ENCODE measurements at regions not wholly inside any gene's neighbourhood (a gene's known extent, or its start where the extent isn't known, plus 50 kb on each side); places are given as distances from the start of the nearest gene placed in this dataset.

- no peaks in the 10 kb centered on the region for H3K36me3 ChIP-seq
- DNase-seq, result no peak
Observed at GRCh38 chr10:10396601-10397000, 621.1 kb upstream of the CELF2 start.

DNA sequence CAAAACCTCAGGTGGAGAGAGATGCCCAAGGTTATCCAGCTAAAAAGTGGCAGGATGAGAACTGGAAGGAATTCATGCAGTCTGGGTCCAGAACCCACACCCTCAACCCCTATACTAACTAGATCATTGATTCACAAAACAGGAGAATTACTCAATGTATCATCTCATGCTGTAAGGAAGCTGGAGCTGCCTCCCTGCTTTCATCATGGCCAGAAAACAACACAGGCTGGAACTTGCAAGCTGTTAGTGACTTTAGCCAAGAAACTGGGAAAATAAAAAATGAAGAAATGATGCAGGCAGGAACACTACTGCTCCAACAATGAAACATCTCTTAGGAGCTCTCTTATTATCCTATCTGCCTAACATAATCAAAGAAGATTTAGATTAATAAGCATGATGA lies 619.8 kb upstream of the CELF2 start:
- Histone ChIP-seq H3K36me3 (no peaks in the 10 kb centered on the region), H3K4me1 (no peaks in the 10 kb centered on the region), H3K9me3 (replicated peaks) (no peaks in the 10 kb centered on the region), H3K4me3 (no peak overlapping the region), H3K27ac (no peak overlapping the region), H3K27me3 (no peaks in the 10 kb centered on the region)
- no peak for DNase-seq

More at GRCh38 chr10:10396601-10397000, 621.1 kb upstream of the CELF2 start:
- no peak overlapping the region for H3K27ac ChIP-seq
- H3K4me3 ChIP-seq, result no peak overlapping the region
- no peaks in the 10 kb centered on the region for H3K9me3 ChIP-seq (replicated peaks)
- no peaks in the 10 kb centered on the region for H3K27me3 ChIP-seq
- no peaks in the 10 kb centered on the region for H3K4me1 ChIP-seq

GRCh38 chr10:10403762-10404161 lies 613.9 kb upstream of the CELF2 start:
- no peaks in the 10 kb centered on the region for H3K27me3 ChIP-seq
- H3K9me3 ChIP-seq (replicated peaks), result no peaks in the 10 kb centered on the region
- H3K27ac ChIP-seq, result no peak overlapping the region
- H3K36me3 ChIP-seq, result no peaks in the 10 kb centered on the region
- no peaks in the 10 kb centered on the region for H3K4me1 ChIP-seq
- no peak overlapping the region for H3K4me3 ChIP-seq
- DNase-seq, result no peak

DNA sequence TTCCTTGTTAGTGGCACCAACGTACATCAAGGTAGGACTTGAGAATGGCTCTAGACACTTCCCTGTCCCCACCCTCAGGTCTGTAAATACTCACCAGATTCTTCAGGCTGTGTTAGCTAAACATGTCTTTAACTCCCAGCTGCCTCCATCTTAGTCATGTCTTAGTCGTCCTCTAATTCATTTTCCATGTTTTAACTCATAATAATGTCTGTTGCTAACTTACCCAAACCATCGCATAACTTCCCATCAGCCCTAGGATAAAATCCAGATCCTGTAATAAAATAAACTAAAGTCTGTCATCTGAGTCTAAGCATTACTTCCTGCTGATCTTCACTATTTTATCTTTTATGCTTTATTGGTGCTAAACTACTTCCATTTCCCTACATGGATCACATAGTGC lies 600.0 kb upstream of the CELF2 start:
- Histone ChIP-seq H3K27ac (no peak overlapping the region), H3K4me3 (no peak overlapping the region), H3K36me3 (no peaks in the 10 kb centered on the region), H3K27me3 (no peaks in the 10 kb centered on the region), H3K4me1 (no peaks in the 10 kb centered on the region), H3K9me3 (replicated peaks) (no peaks in the 10 kb centered on the region)
- DNase-seq, result no peak

DNA sequence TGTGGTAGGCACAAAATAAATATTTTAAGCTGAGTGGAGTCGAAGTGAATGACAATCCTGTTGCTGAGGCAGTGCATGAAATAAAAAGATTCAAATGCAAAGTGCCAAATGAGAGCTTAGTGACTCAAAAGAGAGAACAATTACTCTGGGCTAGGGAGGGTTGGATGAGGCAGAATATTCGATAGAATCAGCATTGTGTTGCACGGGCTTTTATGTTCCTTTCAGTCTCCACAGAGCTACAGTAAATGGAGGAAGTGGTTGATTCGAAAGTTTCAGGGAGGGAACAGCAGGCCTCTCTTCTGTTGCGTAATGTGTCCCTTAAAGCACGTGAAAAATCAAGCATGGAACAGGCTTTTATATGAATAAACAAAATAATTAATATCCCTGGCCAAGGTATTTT lies 599.3 kb upstream of the CELF2 start:
- Histone ChIP-seq H3K4me1 (no peaks in the 10 kb centered on the region), H3K27ac (no peak overlapping the region), H3K4me3 (no peak overlapping the region), H3K36me3 (no peaks in the 10 kb centered on the region), H3K27me3 (no peaks in the 10 kb centered on the region), H3K9me3 (replicated peaks) (no peaks in the 10 kb centered on the region)
- no peak for DNase-seq

- H3K36me3 ChIP-seq, result no peaks in the 10 kb centered on the region
- no peak for DNase-seq
- H3K27ac ChIP-seq, result no peak overlapping the region
- H3K27me3 ChIP-seq, result no peaks in the 10 kb centered on the region
- no peaks in the 10 kb centered on the region for H3K4me1 ChIP-seq
- no peak overlapping the region for H3K4me3 ChIP-seq
- H3K9me3 ChIP-seq (replicated peaks), result no peaks in the 10 kb centered on the region
Observed at GRCh38 chr10:10421071-10421470, 596.6 kb upstream of the CELF2 start.

- H3K36me3 ChIP-seq, result no peaks in the 10 kb centered on the region
- peak in 1 of 2 experiments; percentile 1 for DNase-seq
- peaks cover 8% of the 10 kb centered on the region for H3K4me1 ChIP-seq
- no peaks in the 10 kb centered on the region for H3K9me3 ChIP-seq (replicated peaks)
- no peak overlapping the region for H3K27ac ChIP-seq
- H3K4me3 ChIP-seq, result no peak overlapping the region
- no peaks in the 10 kb centered on the region for H3K27me3 ChIP-seq
Observed at GRCh38 chr10:10431422-10432066, 586.1 kb upstream of the CELF2 start.

DNA sequence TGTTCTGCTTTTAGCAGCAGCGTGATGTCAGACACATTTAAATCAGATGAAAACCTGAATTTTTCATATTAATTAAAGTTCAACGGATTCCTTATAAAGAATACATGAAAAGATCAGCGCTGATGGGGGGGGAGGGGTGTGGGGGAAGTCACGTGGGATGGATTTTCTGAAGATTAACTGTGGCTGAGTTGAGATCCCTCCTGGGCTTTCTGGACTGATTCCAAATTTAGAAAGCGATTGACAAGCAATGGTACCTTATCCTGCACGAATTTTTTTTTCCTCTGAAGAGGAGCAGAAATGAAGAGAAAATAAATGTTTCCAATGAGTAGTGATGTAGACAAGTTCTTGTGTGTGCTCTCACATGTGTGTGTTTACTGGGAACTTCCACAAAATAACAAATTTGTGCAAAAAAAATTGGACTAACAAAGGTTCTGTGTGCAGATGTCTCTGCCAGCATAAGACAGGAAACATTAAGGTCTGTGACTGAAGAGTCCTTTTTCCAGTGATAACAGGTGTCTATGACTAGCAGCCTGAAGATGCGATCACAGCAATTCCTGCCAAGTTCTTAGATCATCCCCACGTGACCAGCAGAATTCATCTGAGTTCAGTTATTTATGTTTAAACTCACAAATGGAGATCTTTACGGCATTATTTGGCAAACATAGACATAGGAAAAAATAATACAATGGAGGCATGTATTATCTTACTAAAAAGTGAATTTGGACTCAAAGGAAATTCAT lies 585.2 kb upstream of the CELF2 start:
- Histone ChIP-seq H3K27me3 (no peaks in the 10 kb centered on the region), H3K4me3 (no peak overlapping the region), H3K9me3 (replicated peaks) (no peaks in the 10 kb centered on the region), H3K27ac (no peak overlapping the region), H3K4me1 (peaks cover 8% of the 10 kb centered on the region), H3K36me3 (no peaks in the 10 kb centered on the region)
- peak; percentile 7 to 57 for DNase-seq

- no peak overlapping the region for H3K27ac ChIP-seq
- peaks cover 8% of the 10 kb centered on the region for H3K4me1 ChIP-seq
- H3K9me3 ChIP-seq (replicated peaks), result no peaks in the 10 kb centered on the region
- no peak for DNase-seq
- H3K36me3 ChIP-seq, result no peaks in the 10 kb centered on the region
- H3K27me3 ChIP-seq, result no peaks in the 10 kb centered on the region
- no peak overlapping the region for H3K4me3 ChIP-seq
Observed at GRCh38 chr10:10434312-10434711, 583.4 kb upstream of the CELF2 start.

GRCh38 chr10:10437886-10438285 lies 579.8 kb upstream of the CELF2 start:
- Histone ChIP-seq H3K27me3 (no peaks in the 10 kb centered on the region), H3K4me3 (no peak overlapping the region), H3K27ac (no peak overlapping the region), H3K36me3 (no peaks in the 10 kb centered on the region), H3K9me3 (replicated peaks) (no peaks in the 10 kb centered on the region), H3K4me1 (peaks cover 2% of the 10 kb centered on the region)
- no peak for DNase-seq

DNA sequence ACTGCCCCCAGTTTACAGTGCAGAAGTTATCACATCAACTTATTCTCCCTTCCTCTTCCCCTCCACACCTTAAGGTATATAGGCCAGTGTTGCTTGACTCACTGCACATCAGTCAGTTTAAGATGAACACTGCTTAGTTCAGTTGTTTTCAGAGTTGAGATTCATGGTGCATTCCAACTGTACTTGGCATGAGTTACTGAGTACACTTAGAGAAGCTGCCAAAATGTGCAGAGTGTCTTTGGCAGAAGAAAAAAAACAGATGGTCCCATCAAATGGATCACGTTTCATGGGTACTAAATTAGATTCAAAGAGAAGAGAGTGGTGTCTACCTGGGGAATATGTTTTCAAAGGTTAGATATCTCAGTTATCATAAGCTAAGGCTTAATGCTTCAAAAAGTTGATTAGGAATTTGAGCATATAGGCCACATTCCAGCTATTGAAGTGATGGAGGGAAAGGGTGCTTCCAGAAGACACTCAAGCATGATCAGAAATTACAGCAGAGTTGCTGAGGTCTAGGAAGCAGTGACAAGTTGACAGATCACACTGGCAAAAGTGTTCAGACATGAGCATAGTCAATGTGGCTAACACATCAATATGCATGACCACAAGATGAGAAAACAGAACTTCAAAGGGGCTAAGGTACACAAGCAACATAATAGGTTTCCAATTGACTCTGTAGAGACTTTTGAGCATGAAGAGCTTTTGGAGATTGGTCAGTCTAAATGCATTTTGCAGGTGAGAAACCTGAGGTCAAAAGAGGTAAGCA lies 579.2 kb upstream of the CELF2 start:
- DNase-seq, result no peak
- H3K9me3 ChIP-seq (replicated peaks), result no peaks in the 10 kb centered on the region
- no peak overlapping the region for H3K4me3 ChIP-seq
- H3K4me1 ChIP-seq, result no peaks in the 10 kb centered on the region
- no peaks in the 10 kb centered on the region for H3K36me3 ChIP-seq
- H3K27ac ChIP-seq, result no peak overlapping the region
- H3K27me3 ChIP-seq, result no peaks in the 10 kb centered on the region

GRCh38 chr10:10456856-10457255 lies 560.8 kb upstream of the CELF2 start:
- no peaks in the 10 kb centered on the region for H3K27me3 ChIP-seq
- H3K36me3 ChIP-seq, result no peaks in the 10 kb centered on the region
- DNase-seq, result no peak
- no peak overlapping the region for H3K4me3 ChIP-seq
- H3K9me3 ChIP-seq (replicated peaks), result no peaks in the 10 kb centered on the region
- no peak overlapping the region for H3K27ac ChIP-seq
- no peaks in the 10 kb centered on the region for H3K4me1 ChIP-seq

- H3K9me3 ChIP-seq (replicated peaks), result no peaks in the 10 kb centered on the region
- H3K27ac ChIP-seq, result no peak overlapping the region
- no peak for DNase-seq
- H3K36me3 ChIP-seq, result no peaks in the 10 kb centered on the region
- no peaks in the 10 kb centered on the region for H3K4me1 ChIP-seq
- no peaks in the 10 kb centered on the region for H3K27me3 ChIP-seq
- no peak overlapping the region for H3K4me3 ChIP-seq
Observed at GRCh38 chr10:10460451-10460850, 557.2 kb upstream of the CELF2 start.

DNA sequence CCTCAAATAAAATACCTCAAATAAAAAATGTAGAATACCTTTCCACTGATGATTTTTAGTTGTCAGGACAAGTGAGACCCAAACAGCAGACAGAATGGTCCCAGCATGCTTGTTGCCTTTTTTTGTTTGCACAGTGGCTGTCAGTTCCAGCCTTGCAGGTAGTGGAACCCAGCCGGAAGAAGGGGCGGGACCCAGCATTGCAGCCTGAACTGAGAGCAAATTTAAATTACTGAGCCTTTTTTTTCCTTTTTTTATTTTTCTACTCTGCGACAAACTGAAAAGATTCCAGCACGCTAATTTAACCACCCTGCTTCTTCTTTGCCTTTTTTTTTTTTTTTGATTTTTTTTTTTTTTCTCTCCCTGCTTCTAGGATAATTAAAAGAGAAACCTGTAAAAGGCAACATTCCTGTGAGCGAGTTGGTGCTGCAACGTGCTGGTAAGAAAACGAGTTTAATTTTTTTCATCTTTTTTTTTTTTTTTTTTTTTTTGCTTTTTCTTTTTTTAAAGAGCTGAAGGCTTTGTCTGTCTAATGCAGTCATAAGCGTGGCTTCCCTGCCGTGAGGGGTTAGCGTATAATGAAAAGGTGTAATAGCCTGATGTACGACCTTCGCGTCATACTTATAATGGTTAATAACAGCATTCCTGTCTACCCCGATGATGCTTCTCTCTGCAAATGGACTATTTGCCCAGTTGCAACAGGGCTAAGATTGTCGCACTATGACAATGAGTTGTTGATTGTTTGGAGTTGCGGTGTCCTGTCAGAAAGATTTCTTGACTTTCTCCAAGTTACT lies 555.3 kb upstream of the CELF2 start:
- Histone ChIP-seq H3K36me3 (no peaks in the 10 kb centered on the region), H3K27me3 (no peaks in the 10 kb centered on the region), H3K27ac (no peak overlapping the region), H3K4me1 (no peaks in the 10 kb centered on the region), H3K4me3 (no peak overlapping the region), H3K9me3 (replicated peaks) (no peaks in the 10 kb centered on the region)
- DNase-seq, result no peak

- H3K27me3 ChIP-seq, result no peaks in the 10 kb centered on the region
Observed at GRCh38 chr10:10471758-10472157, 545.9 kb upstream of the CELF2 start.

More at GRCh38 chr10:10471758-10472157, 545.9 kb upstream of the CELF2 start:
- H3K27ac ChIP-seq, result no peak overlapping the region
- no peaks in the 10 kb centered on the region for H3K9me3 ChIP-seq (replicated peaks)
- no peaks in the 10 kb centered on the region for H3K4me1 ChIP-seq
- H3K4me3 ChIP-seq, result no peak overlapping the region
- H3K36me3 ChIP-seq, result no peaks in the 10 kb centered on the region
- no peak for DNase-seq

Data from SJCRH30 (cell line).